ENCODE measurements at regions not wholly inside any gene's neighbourhood (a gene's known extent, or its start where the extent isn't known, plus 50 kb on each side); places are given as distances from the start of the nearest gene placed in this dataset.
"Not testable (repeated sequence)": the region's sequence is repeated elsewhere in the genome, so short reads cannot be mapped to it uniquely, and the experiment has no call there.

DNA sequence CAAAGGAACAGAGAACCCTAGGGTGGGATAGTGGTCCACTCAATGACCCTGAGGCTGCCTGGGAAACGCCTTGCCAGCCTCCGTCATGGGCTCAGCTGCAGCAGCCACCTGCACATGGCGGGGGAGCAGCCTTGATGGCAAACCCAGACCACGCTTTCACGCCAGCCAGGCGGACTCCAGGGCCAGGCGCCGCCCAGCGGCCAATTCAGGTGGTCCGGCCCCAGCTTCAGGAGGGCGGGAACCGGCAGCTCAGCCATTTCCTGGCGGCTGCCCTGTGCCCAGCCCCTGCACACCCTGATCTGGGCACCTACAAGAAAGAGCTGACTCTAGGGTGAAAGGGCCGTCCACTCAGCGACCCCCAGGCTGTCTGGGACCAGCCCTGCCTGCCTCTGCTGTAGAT, 87.5 kb downstream of the POTEG start:
- DNase-seq (ENCODE audit: low spot score), result not testable (repeated sequence)

- not testable (repeated sequence) for DNase-seq (ENCODE audit: low spot score)
These were observed 87.0 kb downstream of the POTEG start for GRCh38 chr14:19347112-19347511.

Measured in putamen (tissue), 1 donor.